ENCODE measurements at regions not wholly inside any gene's neighbourhood (a gene's known extent, or its start where the extent isn't known, plus 50 kb on each side); places are given as distances from the start of the nearest gene placed in this dataset.

GRCh38 chr6:148263961-148264360, 78.7 kb upstream of the SASH1 start:
- DNase-seq = no peak

GRCh38 chr6:148265054-148265453, 77.6 kb upstream of the SASH1 start:
- DNase-seq = no peak

- DNase-seq = no peak
These were observed 73.3 kb upstream of the SASH1 start for GRCh38 chr6:148269386-148269785.

- DNase-seq = no peak
These were observed 70.8 kb upstream of the SASH1 start for GRCh38 chr6:148271711-148272439.

GRCh38 chr6:148272597-148272996, 70.0 kb upstream of the SASH1 start:
- DNase-seq = no peak

GRCh38 chr6:148273962-148274752, 68.5 kb upstream of the SASH1 start:
- DNase-seq = no peak

- no peak for DNase-seq
These were observed 67.8 kb upstream of the SASH1 start for GRCh38 chr6:148274809-148275208.

- DNase-seq = no peak
These were observed 57.4 kb upstream of the SASH1 start for GRCh38 chr6:148285205-148285604.

- no peak for DNase-seq
These were observed 56.1 kb upstream of the SASH1 start for GRCh38 chr6:148286563-148286962.

- DNase-seq = no peak
These were observed 54.9 kb upstream of the SASH1 start for GRCh38 chr6:148287623-148288333.

GRCh38 chr6:148288541-148288940, 54.1 kb upstream of the SASH1 start:
- no peak for DNase-seq

- no peak for DNase-seq
These were observed 53.5 kb upstream of the SASH1 start for GRCh38 chr6:148289153-148289552.

GRCh38 chr6:148291876-148292275, 50.8 kb upstream of the SASH1 start:
- DNase-seq = no peak

Measured in NCI-H2081 (cell line).